GM12873 (cell line): ENCODE measurements at regions not wholly inside any gene's neighbourhood (a gene's known extent, or its start where the extent isn't known, plus 50 kb on each side); places are given as distances from the start of the nearest gene placed in this dataset.

Experiments used
- TF ChIP-seq, protein P1 (sequence below): IDR thresholded peaks from 2 replicates; pipeline ENCODE4 v1.5.1; 2012; ENCODE audit warnings: low read depth, mild to moderate bottlenecking, moderate library complexity, low read length, control low read depth; ENCODE audit not compliant: insufficient read depth; ENCODE audit errors: missing control alignments

DNA sequence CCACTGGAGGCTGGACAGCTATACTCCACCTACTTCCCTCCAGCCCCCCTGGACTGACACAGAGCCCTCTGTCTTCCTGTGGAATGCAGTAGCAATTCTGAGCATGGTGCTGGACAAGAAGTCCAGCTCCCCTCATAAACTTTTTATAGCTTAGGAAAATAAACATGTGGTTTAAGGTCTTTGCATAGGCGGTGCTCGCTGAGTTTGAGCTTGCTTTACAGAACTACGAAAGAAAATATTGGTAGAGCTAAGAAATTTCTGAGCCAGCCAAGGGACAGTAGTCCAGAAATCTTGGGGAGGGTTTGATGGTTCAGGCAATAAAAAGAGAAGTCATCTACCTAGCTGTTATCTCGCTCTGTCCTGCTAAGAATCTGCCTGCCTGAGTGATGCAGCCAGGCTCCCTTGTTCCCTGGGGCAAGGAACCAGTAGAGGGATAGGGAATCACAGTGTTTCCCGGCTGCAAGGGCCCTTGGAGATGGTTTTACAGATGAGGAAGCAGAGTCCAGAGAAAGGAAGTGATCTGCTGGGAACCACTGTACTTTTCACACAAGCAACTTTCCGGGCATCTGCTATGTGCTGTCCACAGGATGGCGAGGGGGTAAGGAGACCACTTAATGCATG lies 343.4 kb downstream of the CDC5L start:
- TF ChIP-seq, protein P1, sequence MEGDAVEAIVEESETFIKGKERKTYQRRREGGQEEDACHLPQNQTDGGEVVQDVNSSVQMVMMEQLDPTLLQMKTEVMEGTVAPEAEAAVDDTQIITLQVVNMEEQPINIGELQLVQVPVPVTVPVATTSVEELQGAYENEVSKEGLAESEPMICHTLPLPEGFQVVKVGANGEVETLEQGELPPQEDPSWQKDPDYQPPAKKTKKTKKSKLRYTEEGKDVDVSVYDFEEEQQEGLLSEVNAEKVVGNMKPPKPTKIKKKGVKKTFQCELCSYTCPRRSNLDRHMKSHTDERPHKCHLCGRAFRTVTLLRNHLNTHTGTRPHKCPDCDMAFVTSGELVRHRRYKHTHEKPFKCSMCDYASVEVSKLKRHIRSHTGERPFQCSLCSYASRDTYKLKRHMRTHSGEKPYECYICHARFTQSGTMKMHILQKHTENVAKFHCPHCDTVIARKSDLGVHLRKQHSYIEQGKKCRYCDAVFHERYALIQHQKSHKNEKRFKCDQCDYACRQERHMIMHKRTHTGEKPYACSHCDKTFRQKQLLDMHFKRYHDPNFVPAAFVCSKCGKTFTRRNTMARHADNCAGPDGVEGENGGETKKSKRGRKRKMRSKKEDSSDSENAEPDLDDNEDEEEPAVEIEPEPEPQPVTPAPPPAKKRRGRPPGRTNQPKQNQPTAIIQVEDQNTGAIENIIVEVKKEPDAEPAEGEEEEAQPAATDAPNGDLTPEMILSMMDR = no peak

DNA sequence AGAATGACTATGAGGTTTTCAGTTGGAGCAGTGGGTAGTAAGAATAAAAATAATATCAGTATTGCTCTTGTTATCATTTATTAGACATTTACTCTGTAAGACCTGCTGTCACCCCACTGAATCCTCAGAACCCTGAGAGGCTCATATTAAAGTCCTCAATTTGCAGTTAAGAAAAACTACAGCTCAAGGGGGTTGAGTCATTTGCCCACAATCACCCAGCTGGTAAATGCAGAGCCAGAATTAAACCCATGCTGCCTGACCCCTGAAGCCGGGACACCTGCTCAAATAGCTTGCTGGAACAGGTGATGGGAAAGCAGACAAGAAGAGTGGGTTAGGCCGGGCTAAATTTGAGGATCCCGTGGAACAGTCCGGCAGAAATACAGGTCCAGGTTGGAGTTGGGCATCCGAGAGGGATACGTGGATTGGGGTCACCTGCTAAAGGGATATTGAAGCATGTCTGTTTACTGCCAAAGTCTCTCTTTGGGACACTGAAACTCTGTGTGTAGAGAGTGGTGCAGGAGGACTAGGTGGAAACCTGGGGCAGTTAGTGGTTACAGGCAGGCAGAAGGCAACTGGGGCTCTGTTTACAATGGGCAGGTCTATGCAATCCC lies 344.1 kb downstream of the CDC5L start:
- TF ChIP-seq, protein P1 = no peak

DNA sequence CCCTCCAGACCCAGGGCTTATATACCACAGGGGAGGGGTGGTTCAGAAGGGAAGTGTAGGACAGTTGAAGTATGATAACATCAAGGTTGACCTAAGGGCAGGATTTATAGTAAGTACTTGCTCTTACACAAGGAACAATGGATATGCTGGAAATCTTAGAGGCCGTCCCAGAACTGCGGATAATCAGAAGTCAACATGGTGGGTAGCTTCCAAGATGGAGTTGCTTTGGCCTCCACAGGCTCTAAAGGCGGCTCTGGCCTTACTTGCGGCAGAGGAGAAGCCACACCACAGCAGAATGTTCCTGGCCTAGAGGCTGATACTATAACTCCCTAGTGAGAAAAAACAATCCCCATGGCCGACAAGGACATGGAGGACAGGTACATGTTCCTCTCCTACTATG lies 344.7 kb downstream of the CDC5L start:
- TF ChIP-seq, protein P1 = no peak

DNA sequence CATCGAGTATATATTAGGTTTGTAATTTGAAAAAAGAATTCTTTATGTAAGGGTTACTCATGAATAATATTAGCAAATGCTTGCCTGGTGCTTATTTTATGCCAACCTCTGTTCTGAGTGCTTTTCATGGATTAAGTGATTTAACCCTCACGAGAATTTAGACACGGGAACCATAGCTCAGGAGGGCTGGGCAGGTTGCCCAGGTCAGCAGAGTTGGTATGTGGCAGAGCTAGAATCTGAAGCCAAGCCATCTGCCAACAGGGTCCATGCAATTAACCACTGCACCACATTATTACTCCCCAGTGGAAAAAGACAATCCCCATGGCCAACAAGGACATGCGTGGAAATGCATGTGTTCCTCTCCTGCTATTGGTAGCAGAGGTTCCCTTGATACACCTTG lies 345.6 kb downstream of the CDC5L start:
- TF ChIP-seq, protein P1 = no peak

DNA sequence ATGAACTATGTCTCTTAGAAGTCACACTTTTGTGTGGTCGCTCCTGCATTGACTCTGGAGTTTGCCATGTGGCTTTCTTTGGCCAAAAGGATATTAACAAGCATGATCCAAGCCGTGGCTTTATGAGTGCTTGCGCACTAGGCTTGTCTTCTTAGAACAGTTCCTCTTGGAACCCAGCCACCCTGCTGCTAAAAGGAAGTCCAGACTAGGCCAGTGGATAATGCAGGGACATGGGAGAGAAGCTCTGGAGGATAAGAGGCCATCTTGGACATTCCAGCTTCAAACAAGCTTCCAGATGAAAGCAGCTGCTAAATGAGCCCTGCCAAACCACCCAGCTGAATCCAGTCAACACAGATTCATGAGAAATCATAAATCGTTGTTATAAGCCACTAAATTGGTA lies 346.4 kb downstream of the CDC5L start:
- TF ChIP-seq, protein P1 = no peak

DNA sequence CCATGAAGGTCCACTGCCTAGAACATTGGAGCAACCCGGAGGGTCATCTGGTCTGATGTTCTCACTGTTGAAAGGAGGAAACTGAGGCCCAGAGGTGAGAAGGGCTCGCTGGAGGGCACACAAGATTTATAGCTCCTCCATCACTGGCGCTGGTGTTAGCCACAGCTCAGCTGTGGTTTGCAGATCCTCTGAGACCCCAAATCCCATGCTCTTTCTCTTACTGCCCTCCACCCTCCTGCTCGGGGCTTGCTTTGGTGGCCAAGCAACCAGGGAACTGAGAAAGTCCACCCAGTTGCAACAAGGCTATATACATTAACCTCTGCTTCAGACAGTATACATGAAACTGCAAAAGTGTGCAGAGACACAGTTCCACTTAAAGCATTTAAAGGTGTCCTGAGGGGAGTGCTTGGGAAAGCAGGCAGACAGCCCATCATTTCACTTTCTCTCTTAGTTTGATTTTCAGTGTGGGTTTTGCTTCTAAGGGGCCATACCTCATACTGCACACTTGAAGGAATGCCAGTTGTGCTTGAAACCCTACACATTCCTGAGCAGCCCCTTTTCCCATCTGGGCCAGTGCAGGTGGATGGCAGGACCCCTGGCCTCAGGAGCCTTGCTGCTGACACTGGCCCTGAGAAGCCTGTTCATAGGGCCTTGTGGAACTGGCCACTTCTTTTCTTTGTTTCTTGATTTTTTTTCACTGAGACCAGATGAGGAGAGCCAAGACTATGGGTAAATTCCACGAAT lies 347.6 kb downstream of the CDC5L start:
- TF ChIP-seq, protein P1 = no peak

DNA sequence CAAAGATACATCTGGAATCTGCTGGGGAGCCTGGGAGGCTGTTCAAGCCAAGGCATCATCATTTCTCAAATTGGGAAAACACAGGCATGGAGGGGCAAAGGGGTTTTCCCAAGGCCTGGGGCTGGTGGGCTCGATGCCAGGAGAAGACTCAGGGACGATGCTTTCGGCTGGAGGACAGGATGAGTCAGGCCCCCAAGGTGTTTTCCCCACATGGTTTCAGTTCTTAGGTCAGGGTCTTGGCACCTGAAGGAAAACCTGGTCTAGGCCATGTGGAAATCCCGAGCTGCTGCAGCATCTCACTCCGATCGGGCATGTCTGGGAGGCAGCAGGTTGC lies 348.1 kb downstream of the CDC5L start:
- TF ChIP-seq, protein P1 = no peak
